RWPE1 (cell line): ENCODE measurements at regions not wholly inside any gene's neighbourhood (a gene's known extent, or its start where the extent isn't known, plus 50 kb on each side); places are given as distances from the start of the nearest gene placed in this dataset.

ENCODE experiments used
- CTCF ChIA-PET: fragments of 350-600 bp; sonication (Branson Sonifier 250); formaldehyde crosslinking; extraction: SDS; loops from one replicate; lab custom pipeline; 2021; lab: Yijun Ruan, JAX
- POLR2A ChIA-PET: fragments of 400-600 bp; formaldehyde crosslinking; extraction: SDS; loops from one replicate; lab custom pipeline; 2020; ENCODE audit warnings: antibody characterized with exemption; ENCODE audit not compliant: low non-redundant PET; lab: Yijun Ruan, JAX
- DNase-seq: peaks from one replicate; pipeline ENCODE4 v3.0.0; 2012; ENCODE audit warnings: low spot score
- H3K27ac ChIP-seq: fragments of 450-650 bp; 2 replicates; pipeline ENCODE4 v1.5.1; 2017
- TF ChIP-seq, protein P1 (sequence below): fragments of 450-650 bp; conservative IDR thresholded peaks from 2 replicates; pipeline ENCODE4 v1.5.1; 2017; ENCODE audit warnings: low read depth, mild to moderate bottlenecking

DNA sequence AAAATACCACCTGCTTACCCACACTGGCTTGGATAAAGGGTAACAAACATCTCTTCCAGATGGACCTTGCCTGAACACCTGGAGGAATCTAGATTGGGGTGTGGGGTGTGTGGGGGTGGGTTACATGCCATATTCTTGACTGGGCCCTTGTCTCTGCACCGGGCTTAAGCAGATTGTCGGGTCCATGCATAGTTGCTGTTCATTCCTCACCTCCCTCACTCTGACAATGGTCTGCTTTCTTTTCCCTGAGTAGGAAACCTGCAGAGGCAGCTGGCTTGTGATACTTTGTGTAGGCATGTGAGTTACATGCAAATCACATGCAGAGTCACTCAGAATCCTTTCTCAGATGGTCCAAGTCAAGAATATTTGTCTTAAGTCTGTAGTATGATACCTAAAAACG, 112.8 kb upstream of the GLS start:
- ChIA-PET CTCF (no interaction called here), POLR2A (no interaction called here)
- DNase-seq = no peak
- TF ChIP-seq, protein P1, sequence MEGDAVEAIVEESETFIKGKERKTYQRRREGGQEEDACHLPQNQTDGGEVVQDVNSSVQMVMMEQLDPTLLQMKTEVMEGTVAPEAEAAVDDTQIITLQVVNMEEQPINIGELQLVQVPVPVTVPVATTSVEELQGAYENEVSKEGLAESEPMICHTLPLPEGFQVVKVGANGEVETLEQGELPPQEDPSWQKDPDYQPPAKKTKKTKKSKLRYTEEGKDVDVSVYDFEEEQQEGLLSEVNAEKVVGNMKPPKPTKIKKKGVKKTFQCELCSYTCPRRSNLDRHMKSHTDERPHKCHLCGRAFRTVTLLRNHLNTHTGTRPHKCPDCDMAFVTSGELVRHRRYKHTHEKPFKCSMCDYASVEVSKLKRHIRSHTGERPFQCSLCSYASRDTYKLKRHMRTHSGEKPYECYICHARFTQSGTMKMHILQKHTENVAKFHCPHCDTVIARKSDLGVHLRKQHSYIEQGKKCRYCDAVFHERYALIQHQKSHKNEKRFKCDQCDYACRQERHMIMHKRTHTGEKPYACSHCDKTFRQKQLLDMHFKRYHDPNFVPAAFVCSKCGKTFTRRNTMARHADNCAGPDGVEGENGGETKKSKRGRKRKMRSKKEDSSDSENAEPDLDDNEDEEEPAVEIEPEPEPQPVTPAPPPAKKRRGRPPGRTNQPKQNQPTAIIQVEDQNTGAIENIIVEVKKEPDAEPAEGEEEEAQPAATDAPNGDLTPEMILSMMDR = no peak
- H3K27ac ChIP-seq = no peak overlapping the region

DNA sequence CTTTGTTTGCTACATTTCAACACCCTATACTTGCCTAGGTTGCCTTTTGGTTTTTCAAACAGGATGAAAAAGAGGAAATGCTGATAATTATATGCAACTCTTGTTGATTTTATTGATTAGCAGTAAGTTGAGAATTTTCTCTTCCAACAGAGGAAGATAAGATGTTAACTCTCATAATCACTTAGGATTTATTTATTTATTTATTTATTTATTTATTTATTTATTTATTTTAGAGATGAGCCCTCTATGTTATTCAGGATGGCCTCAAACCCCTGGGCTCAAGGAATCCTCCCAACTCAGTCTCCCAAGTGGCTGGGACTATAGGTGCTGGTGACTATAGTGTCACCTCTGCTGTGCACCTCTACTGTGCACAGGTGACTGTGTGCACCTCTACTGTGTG, 111.4 kb upstream of the GLS start:
- TF ChIP-seq, protein P1 = no peak
- ChIA-PET CTCF (no interaction called here), POLR2A (no interaction called here)
- no peak for DNase-seq
- H3K27ac ChIP-seq = no peak overlapping the region

DNA sequence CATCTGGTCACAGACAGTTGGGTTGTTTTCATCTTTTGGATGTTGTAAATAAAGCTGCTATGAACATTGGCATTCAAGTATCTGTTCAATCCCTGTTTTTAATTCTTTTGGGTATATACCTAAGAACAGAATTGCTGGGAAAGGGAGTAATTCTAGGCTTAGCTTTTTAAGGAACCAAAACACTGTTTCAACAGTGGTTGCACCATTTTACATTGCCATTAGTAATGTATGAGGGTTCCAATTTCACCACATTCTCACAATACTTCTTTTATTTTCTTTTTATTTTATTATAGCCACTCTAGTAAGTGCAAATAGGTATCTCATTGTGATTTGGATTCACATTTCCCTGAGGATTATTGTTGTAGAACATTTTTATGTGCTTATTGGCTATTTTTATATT, 108.9 kb upstream of the GLS start:
- ChIA-PET CTCF (no interaction called here), POLR2A (no interaction called here)
- TF ChIP-seq, protein P1 = no peak
- no peak for DNase-seq
- H3K27ac ChIP-seq = no peak overlapping the region

DNA sequence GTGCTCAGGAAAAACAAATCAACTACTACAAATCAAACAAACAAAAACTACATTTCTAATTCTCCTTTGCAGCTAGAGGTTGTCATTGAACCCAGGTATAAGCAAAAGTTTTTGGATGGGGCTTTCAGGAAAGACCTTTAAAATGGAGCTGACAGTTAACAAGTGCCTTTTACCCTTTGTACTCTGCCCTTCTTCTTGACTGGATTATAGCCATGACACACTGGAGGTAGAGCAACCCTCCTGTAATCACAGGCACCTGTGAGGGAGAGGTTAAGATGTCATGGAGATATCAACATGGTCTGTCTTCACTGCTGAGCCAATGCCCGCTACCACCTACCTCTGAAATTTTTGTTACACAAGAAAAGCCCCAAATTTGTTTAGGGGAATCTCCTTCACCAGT, 100.0 kb upstream of the GLS start:
- no peak overlapping the region for H3K27ac ChIP-seq
- CTCF ChIA-PET = interaction anchor here (1.0 kb wide), 1 partner anchor 14 kb away, joined by 4 read pairs; no protein-coding TSS in a partner anchor
- no peak for DNase-seq
- POLR2A ChIA-PET = no interaction called here
- TF ChIP-seq, protein P1 = no peak

DNA sequence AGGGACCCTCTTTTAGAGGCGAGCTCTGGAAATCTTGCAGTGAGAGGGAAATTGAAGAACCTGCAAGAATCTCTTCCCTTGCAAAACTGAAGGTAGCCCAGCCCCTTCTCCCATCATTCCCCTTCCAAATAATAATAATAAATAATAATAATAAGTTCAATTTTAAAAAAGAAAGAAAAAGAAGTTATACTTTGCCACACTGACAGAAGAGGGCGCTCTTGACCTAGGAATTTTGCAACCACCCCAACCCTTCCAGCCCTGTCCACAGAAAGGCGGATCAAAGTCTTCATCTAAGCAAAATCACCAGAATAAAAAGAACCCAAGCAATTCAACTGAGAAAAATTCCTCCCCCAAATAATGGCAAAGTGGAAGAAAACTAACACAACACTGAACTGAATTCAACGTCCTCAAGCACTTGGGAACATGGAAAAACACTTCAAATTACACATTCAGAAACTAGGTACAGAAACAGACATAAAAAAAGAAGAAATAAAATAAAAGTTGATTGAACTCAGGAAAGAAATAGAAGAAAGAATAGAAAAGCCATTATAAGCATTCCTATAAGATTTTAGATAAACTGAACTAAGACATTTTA, 98.9 kb upstream of the GLS start:
- CTCF ChIA-PET = no interaction called here
- DNase-seq = peak; percentile 59
- no peak overlapping the region for H3K27ac ChIP-seq
- TF ChIP-seq, protein P1 = peak; percentile 24; the same call in 1 of the 2 replicates
- POLR2A ChIA-PET = no interaction called here

DNA sequence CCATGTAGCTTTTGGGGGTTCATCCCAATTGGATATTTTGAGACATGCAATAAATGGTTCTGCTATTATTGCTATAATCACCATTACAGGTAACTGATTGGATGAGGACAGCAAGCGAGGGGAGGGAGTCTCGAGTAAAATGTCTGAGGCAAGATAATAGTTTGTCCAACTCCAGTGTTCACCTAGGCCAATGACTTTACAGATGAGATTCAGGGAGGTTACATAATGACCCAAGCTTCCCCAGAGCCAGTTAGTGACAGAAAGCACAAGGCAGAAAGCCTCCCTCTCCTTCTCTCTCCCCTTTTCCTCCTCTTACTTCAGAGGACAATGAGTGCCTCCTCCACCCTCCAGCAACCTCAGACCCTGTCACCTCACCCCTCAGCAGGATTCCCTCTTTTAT, 98.4 kb upstream of the GLS start:
- ChIA-PET CTCF (no interaction called here), POLR2A (no interaction called here)
- TF ChIP-seq, protein P1 = no peak
- DNase-seq = no peak
- no peak overlapping the region for H3K27ac ChIP-seq
